IPS DF 6.9 (cell line): ENCODE measurements at regions not wholly inside any gene's neighbourhood (a gene's known extent, or its start where the extent isn't known, plus 50 kb on each side); places are given as distances from the start of the nearest gene placed in this dataset.

Experiments
- DNase-seq: peaks from one replicate; pipeline ENCODE4 v3.0.0-alpha.2; 2013; ENCODE audit warnings: low read depth, low spot score
- H3K27ac ChIP-seq: one replicate; pipeline ENCODE4 v1.5.1; 2013; ENCODE audit warnings: low read length, control low read depth
- H3K27me3 ChIP-seq: 2 replicates; pipeline ENCODE4 v1.6.1; 2013; ENCODE audit warnings: mild to moderate bottlenecking, low read length; ENCODE audit not compliant: control insufficient read depth, insufficient read depth
- H3K36me3 ChIP-seq: 2 replicates; pipeline ENCODE4 v1.6.1; 2013; ENCODE audit warnings: low read length; ENCODE audit not compliant: control insufficient read depth, insufficient read depth
- H3K4me1 ChIP-seq: 2 replicates; pipeline ENCODE4 v1.6.1; 2013; ENCODE audit warnings: low read length; ENCODE audit not compliant: control insufficient read depth, insufficient read depth
- H3K4me3 ChIP-seq: 2 replicates; pipeline ENCODE4 v1.5.1; 2013; ENCODE audit warnings: mild to moderate bottlenecking, low read length
- H3K9me3 ChIP-seq: 2 replicates; pipeline ENCODE4 v1.6.1; 2013; ENCODE audit warnings: low read length, inconsistent platforms; ENCODE audit not compliant: control insufficient read depth, insufficient read depth
- WGBS: extraction: QIAGEN DNeasy Blood & Tissue Kit; methylation state at CpG from one replicate; pipeline ENCODE4 v1.1.7; 2013; ENCODE audit warnings: mixed read lengths, missing lambda C conversion rate; ENCODE audit not compliant: insufficient read length, insufficient coverage; 5-methylcytosine and 5-hydroxymethylcytosine counted together

DNA sequence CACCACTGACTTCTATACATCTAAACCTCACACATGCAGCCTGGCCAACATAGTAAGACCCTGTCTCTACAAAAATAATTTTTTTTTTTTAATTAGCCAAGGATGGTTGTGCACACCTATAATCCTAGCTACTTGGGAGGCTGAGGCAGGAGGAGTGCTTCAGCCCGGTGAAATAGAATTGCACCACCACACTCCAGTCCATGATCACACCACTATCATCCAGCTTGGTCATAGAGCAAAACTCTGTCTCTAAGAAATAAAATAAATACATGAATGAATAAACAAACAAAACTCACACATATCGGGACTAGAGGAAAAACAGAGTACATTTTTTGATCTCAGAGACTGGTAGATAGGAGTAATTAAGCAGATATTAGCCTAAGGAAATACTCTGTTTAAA lies 66.6 kb upstream of the PDE5A start:
- no peaks in the 10 kb centered on the region for H3K27me3 ChIP-seq
- no peaks in the 10 kb centered on the region for H3K4me1 ChIP-seq
- DNase-seq, result no peak
- WGBS, result no CpG with 5 or more reads among the region's 2 CpGs
- no peak overlapping the region for H3K27ac ChIP-seq
- H3K9me3 ChIP-seq, result no peaks in the 10 kb centered on the region
- no peaks in the 10 kb centered on the region for H3K36me3 ChIP-seq
- no peak overlapping the region for H3K4me3 ChIP-seq

DNA sequence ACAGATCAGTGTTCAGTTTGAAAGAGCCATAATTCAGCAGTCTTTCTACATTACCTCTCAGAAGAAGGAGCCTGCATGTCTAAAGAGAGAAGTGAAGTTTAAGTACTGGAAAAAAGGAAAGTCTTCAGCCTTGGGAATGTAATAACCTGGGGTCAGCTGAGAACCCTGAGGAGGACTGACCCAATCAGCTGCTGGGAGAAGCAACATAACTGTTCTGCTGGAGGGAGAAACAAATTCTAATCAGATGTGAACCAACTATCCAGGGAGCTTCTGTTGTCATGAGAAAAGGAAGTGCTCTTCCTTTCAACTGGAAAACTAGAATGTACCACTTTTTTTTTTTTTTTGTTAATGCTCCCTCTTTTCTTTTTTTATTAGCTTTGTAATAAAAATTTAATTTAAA lies 64.5 kb upstream of the PDE5A start:
- Histone ChIP-seq H3K4me1 (no peaks in the 10 kb centered on the region), H3K27me3 (no peaks in the 10 kb centered on the region), H3K36me3 (no peaks in the 10 kb centered on the region), H3K9me3 (no peaks in the 10 kb centered on the region), H3K27ac (no peak overlapping the region), H3K4me3 (no peak overlapping the region)
- DNase-seq, result no peak

DNA sequence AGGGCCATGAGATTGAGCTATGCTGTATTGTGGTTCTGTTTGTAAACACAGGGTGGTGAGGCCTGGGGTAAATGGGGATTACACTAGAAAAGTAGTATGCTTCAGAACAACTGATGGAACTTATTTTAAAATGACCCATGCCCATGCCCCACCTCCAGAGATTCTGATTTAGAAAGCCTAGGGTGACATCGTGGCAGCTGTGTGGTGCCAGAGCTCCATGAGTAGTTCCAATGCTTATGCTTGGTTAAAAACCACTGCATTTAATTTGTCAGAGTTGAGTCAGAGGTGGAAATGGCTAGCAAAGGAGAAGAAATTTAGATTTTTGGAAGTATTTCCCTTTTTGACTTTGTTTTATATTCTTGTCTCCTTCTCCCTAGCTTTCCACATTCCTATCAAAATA lies 63.4 kb upstream of the PDE5A start:
- Histone ChIP-seq H3K4me3 (no peak overlapping the region), H3K4me1 (no peaks in the 10 kb centered on the region), H3K9me3 (no peaks in the 10 kb centered on the region), H3K36me3 (no peaks in the 10 kb centered on the region), H3K27ac (no peak overlapping the region), H3K27me3 (no peaks in the 10 kb centered on the region)
- DNase-seq, result no peak
- WGBS, result no CpG with 5 or more reads among the region's 1 CpG

DNA sequence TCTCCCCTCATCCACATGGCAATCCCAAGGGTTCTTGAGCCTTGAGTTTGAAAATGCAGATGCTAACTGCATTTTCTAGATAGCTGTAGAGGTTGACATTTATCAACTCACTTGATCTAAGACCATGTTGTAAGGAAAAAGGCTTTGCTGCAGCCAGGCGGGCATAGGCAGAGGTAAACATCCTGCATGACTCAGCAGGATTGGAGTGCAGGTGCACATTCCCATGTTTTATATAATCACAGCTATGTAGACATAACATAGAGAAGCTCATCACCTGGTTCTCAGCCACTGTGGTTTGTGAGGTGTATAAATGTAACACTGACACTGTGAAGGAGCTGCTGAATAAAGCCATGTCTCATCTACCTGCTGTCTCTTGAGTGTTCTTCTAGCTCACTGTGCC lies 62.3 kb upstream of the PDE5A start:
- H3K4me3 ChIP-seq, result no peak overlapping the region
- no peak overlapping the region for H3K27ac ChIP-seq
- H3K4me1 ChIP-seq, result no peaks in the 10 kb centered on the region
- peak; percentile 11 for DNase-seq
- no peaks in the 10 kb centered on the region for H3K27me3 ChIP-seq
- H3K36me3 ChIP-seq, result no peaks in the 10 kb centered on the region
- no peaks in the 10 kb centered on the region for H3K9me3 ChIP-seq
- no CpG with 5 or more reads among the region's 1 CpG for WGBS

DNA sequence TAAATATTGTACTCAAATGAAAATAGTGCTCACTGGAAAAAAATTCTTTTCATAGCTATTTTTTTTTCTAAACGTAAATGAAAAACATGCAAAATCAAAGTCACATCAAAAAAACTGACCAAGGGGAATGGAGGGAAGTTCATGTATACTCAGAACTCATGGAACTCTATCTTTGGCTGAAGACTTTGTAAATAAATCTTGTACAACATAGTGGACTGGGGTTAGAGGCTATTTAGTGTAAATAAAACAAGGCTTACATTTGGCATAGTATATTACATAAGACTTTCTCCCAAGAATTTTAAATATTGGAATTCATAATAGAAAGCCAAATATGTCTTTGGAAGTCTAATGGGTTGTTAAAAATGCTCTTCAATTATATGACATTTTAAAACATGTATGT lies 59.8 kb upstream of the PDE5A start:
- H3K27ac ChIP-seq, result no peak overlapping the region
- DNase-seq, result no peak
- no peak overlapping the region for H3K4me3 ChIP-seq
- H3K27me3 ChIP-seq, result no peaks in the 10 kb centered on the region
- H3K4me1 ChIP-seq, result no peaks in the 10 kb centered on the region
- H3K36me3 ChIP-seq, result no peaks in the 10 kb centered on the region
- no peaks in the 10 kb centered on the region for H3K9me3 ChIP-seq
- WGBS, result no CpG with 5 or more reads among the region's 1 CpG

DNA sequence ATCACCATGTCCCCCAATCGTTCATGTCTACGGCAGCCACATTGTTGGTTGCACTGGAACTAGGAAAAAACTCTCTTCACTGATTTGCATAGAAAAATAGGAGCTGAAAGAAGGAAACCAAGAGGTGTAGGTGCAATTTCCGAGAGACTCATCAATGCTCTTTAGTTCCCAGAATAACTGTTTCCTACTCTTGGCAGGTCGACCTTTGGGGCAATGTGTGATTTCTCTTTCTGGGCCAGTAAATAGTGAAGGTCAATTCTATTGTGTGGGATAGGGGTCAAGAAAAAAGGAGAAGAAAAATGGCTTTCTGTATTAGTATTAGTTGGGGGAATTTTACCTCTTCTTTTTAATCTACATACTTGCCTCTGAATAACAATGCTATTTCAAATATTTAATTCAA lies 55.9 kb upstream of the PDE5A start:
- DNase-seq, result no peak
- WGBS, result no CpG with 5 or more reads among the region's 4 CpGs
- no peaks in the 10 kb centered on the region for H3K4me1 ChIP-seq
- no peak overlapping the region for H3K4me3 ChIP-seq
- H3K9me3 ChIP-seq, result no peaks in the 10 kb centered on the region
- H3K27me3 ChIP-seq, result no peaks in the 10 kb centered on the region
- H3K36me3 ChIP-seq, result no peaks in the 10 kb centered on the region
- H3K27ac ChIP-seq, result no peak overlapping the region

DNA sequence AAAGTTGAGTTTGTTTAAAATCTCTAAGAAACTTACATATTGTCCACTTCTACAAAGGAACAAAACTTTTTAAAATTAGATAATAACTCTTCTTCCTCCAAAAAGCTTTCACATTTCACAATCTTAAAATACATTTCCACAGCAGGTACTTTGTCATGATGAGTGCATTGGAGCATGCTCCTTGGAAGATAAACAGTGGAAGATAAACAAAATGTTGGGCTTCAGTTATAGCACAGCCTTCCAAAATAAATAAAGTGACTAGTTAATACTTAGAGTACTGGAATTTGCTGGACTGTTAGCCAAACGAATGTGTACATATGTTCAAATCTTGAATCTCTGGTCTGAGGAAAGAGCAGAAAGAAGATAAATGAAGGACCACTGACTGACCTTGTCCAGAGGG lies 54.9 kb upstream of the PDE5A start:
- Histone ChIP-seq H3K27me3 (no peaks in the 10 kb centered on the region), H3K9me3 (no peaks in the 10 kb centered on the region), H3K27ac (no peak overlapping the region), H3K4me3 (no peak overlapping the region), H3K4me1 (no peaks in the 10 kb centered on the region), H3K36me3 (no peaks in the 10 kb centered on the region)
- no CpG with 5 or more reads among the region's 1 CpG for WGBS
- no peak for DNase-seq

DNA sequence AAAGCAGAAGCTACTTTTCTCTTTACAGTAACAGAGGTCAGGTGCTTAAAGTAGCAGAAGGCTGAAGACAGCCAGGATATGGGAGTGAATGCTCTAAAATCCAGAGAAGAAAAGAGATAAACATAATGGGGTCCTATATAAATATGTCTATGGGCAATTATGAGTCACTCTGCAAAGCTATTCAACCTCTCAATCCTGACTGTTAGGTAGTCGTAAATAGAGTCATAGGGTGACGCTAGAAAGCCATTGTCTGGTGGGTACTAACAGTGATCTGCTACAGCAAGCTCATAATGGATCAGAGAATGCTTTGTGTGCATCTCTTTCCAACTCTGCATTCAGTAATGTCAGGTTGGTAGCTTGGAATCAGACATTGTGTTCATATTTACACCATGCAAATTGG lies 53.5 kb upstream of the PDE5A start:
- H3K36me3 ChIP-seq, result no peaks in the 10 kb centered on the region
- no peaks in the 10 kb centered on the region for H3K27me3 ChIP-seq
- H3K4me1 ChIP-seq, result no peaks in the 10 kb centered on the region
- no peak overlapping the region for H3K4me3 ChIP-seq
- H3K27ac ChIP-seq, result no peak overlapping the region
- no peak for DNase-seq
- no CpG with 5 or more reads among the region's 2 CpGs for WGBS
- no peaks in the 10 kb centered on the region for H3K9me3 ChIP-seq

DNA sequence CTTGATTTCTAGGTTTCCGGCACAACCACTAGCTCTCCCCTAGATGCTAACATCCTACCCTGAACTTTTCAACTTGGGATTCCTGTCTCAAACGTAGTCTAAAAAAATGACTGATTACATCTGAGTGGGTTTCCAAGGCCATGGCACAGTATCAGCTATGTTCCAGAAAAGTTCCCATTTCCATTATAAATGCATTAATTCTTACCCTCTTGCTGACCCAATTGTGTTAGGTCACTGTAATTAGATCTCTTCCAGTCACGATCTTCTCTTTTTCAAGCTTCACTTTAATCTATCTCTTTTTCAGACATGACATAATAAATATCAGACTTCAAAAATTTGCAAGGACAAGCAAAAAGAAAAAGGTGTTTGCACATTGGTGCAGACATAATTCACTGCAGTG lies 50.6 kb upstream of the PDE5A start:
- no peak overlapping the region for H3K27ac ChIP-seq
- H3K27me3 ChIP-seq, result no peaks in the 10 kb centered on the region
- WGBS, result no CpG with 5 or more reads among the region's 3 CpGs
- H3K36me3 ChIP-seq, result no peaks in the 10 kb centered on the region
- H3K4me3 ChIP-seq, result no peak overlapping the region
- no peaks in the 10 kb centered on the region for H3K4me1 ChIP-seq
- no peak for DNase-seq
- no peaks in the 10 kb centered on the region for H3K9me3 ChIP-seq

DNA sequence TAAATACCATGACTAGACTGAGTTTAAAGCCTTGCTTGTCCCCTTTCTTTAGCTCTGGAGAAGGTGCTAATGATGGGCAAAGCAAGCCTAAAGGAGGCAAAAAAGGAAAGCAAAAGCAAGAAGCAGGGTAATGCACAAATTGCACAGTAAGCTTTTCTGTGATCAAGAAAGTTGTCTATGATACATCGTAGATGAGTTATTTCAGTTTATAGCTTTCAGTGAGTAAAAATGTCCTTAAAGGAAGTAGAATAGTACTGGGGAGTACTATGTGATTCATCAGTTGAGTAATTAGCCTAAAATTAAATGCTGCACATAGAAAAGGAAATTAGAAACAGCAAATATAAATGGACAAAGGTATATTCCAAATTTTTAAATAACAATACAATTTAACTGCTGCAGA lies 50.2 kb upstream of the PDE5A start:
- H3K27ac ChIP-seq, result no peak overlapping the region
- H3K9me3 ChIP-seq, result no peaks in the 10 kb centered on the region
- DNase-seq, result no peak
- H3K4me1 ChIP-seq, result no peaks in the 10 kb centered on the region
- WGBS, result no CpG with 5 or more reads among the region's 1 CpG
- no peaks in the 10 kb centered on the region for H3K27me3 ChIP-seq
- no peaks in the 10 kb centered on the region for H3K36me3 ChIP-seq
- no peak overlapping the region for H3K4me3 ChIP-seq
